K562 (cell line): ENCODE measurements at regions not wholly inside any gene's neighbourhood (a gene's known extent, or its start where the extent isn't known, plus 50 kb on each side); places are given as distances from the start of the nearest gene placed in this dataset.

Source experiments
- CHCHD3 ChIP-seq: fragments of 250-450 bp; sonication (Bioruptor Pico); IDR thresholded peaks from 2 replicates; pipeline ENCODE4 v2.1.2; 2022; ENCODE audit warnings: mild to moderate bottlenecking
- CREB1 ChIP-seq, 2 experiments: sonication (generic) in 1 of 2; formaldehyde crosslinking in 1 of 2; IDR thresholded peaks; 2 replicates each; pipeline versions ENCODE4 v1.6.1 to v1.8.0; 2012 to 2022; ENCODE audit warnings: inconsistent platforms in 1 of 2, mild to moderate bottlenecking in 1 of 2, missing genetic modification reagents in 1 of 2, moderate library complexity in 1 of 2
- CTCF ChIP-seq, 3 experiments: IDR thresholded peaks in 2 of 3; conservative IDR thresholded peaks in 1 of 3; 2 replicates each; pipeline ENCODE4 v1.5.1; 2011 to 2012; ENCODE audit warnings: low read length in 3 of 3, mild to moderate bottlenecking in 3 of 3, control low read depth in 2 of 3, improper control_type of control experiment in 1 of 3, inconsistent platforms in 1 of 3, low read depth in 1 of 3, mixed read lengths in 1 of 3, moderate library complexity in 1 of 3; ENCODE audit not compliant: insufficient read depth in 2 of 3
- GTF3C2 ChIP-seq: IDR thresholded peaks from 3 replicates; pipeline ENCODE4 v1.6.1; 2011; ENCODE audit warnings: borderline replicate concordance, mild to moderate bottlenecking, moderate library complexity; ENCODE audit not compliant: insufficient read length; ENCODE audit errors: extremely low read depth
- JUNB ChIP-seq: fragments of 450-650 bp; formaldehyde crosslinking; conservative IDR thresholded peaks from 2 replicates; pipeline ENCODE4 v1.4.0; 2020; ENCODE audit warnings: mild to moderate bottlenecking
- SREBF2 ChIP-seq: sonication (generic); formaldehyde crosslinking; IDR thresholded peaks from 2 replicates; pipeline ENCODE4 v1.4.0; 2020; ENCODE audit warnings: mild to moderate bottlenecking, missing genetic modification reagents

GRCh38 chr2:181141676-181142075, 161.3 kb downstream of the UBE2E3 start:
- no peak for TF ChIP-seq CREB1 (IDR thresholded peaks at IDR 0.05)
- TF ChIP-seq CREB1 (CRISPR knock-in tag; IDR thresholded peaks at IDR 0.05) = no peak
- TF ChIP-seq SREBF2 (CRISPR knock-in tag) = no peak
- TF ChIP-seq CHCHD3 (CRISPR knock-in tag) = no peak
- TF ChIP-seq CTCF (IDR thresholded peaks at IDR 0.05 in 2 of 3, conservative IDR thresholded peaks at IDR 0.05 in 1 of 3; ENCODE audit: insufficient read depth in 2 of 3, low read depth in 1 of 3, low read length in 3 of 3) = no peak
- TF ChIP-seq GTF3C2 = no peak
- TF ChIP-seq JUNB (CRISPR knock-in tag) = no peak
